Nephron (organoid): ENCODE measurements at regions not wholly inside any gene's neighbourhood (a gene's known extent, or its start where the extent isn't known, plus 50 kb on each side); places are given as distances from the start of the nearest gene placed in this dataset.

Source experiments
- H3K27ac Mint-ChIP-seq, 3 experiments: 2 replicates each; pipeline ENCODE4 v1.8.0; 2020; ENCODE audit warnings: mixed read lengths in 3 of 3, mild to moderate bottlenecking in 2 of 3, moderate library complexity in 1 of 3
- H3K27me3 Mint-ChIP-seq: 2 replicates; pipeline ENCODE4 v1.8.0; 2021; ENCODE audit warnings: low read depth, mild to moderate bottlenecking, moderate library complexity, mixed read lengths
- H3K36me3 Mint-ChIP-seq: 2 replicates; pipeline ENCODE4 v1.8.0; 2020; ENCODE audit warnings: low read depth, mixed read lengths
- H3K4me1 Mint-ChIP-seq: 2 replicates; pipeline ENCODE4 v1.8.0; 2020; ENCODE audit warnings: mixed read lengths
- H3K4me3 Mint-ChIP-seq, 3 experiments: 2 replicates each; pipeline ENCODE4 v1.8.0; 2020; ENCODE audit warnings: mild to moderate bottlenecking in 3 of 3, mixed read lengths in 3 of 3, moderate library complexity in 2 of 3
- H3K9me3 Mint-ChIP-seq: 2 replicates; pipeline ENCODE4 v1.8.0; 2020; ENCODE audit warnings: mixed read lengths
- CTCF ChIP-seq, 3 experiments: fragments of 200-600 bp; sonication (generic); IDR thresholded peaks; one replicate each; pipeline ENCODE4 v1.5.0; 2021; ENCODE audit warnings: antibody characterized with exemption in 3 of 3; ENCODE audit not compliant: unreplicated experiment in 3 of 3

GRCh38 chr6:164099269-164099865 lies 684.8 kb downstream of the QKI start:
- no peaks in the 10 kb centered on the region for H3K36me3 Mint-ChIP-seq
- H3K4me1 Mint-ChIP-seq = peaks cover 46% of the 10 kb centered on the region
- TF ChIP-seq CTCF (IDR thresholded peaks at IDR 0.05; ENCODE audit: unreplicated experiment in 3 of 3) = no peak
- no peaks in the 10 kb centered on the region for H3K9me3 Mint-ChIP-seq
- H3K27me3 Mint-ChIP-seq = no peaks in the 10 kb centered on the region
- H3K27ac Mint-ChIP-seq = peak overlapping the region in 1 of 3 experiments; percentile 25
- H3K4me3 Mint-ChIP-seq = no peak overlapping the region

DNA sequence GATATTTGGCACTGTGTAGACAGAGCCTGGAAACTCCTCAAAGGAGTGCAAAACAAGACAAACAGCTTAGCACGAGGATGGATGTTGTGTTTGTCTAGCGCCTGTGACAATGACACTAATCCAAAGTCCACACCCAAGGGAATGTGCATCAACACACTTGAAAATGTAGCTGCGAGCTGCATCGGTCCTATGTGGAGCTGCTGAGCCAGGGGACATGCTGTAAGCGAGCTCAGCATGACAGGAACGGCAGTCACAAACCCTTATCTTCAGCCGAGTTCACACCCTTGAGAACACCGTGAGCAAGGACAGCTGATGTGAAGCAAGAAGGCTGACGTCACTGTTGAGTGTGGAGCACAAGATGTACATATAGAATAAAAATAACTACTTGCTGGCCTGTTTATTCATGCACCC lies 684.3 kb downstream of the QKI start:
- H3K4me3 Mint-ChIP-seq = no peak overlapping the region
- no peak for TF ChIP-seq CTCF (IDR thresholded peaks at IDR 0.05; ENCODE audit: unreplicated experiment in 3 of 3)

DNA sequence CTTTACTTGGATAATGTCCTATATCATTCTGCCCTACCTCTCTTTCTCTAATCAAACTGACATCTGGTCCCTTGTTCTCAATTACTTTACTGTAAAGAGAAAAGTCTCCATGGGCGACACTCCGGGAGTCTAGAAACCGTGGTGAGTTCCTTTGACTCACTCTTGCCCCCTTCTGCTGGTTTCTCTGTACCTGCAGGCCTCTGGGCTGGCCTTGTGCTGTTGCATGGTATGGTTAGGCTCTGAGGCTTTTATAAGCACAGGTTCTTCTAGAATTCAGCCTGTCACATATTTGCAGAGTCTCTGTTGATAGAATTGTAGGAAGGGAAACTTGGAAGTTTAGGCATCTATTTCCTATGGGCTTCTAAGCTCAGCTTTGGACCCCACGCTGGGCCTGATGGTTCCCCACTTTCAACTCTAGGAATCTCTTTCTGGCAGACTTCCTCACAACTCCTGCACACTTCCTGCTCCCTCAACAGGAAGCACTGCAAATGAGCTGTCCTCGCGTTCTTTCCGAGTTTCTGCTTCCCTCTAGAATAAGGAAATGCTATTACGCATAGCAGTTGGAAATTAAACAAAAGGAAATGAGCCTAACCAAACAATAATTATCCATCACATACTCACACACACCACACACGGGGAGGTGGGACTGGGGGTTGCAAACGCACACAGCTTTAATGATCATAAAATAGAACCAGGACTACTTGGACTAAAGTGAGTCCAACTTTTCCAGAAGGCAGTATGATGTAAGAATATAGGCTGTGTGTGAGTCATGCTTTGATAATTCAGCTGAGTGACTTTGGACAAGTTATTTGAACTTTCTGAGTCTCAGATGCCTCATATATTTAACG lies 683.3 kb downstream of the QKI start:
- no peaks in the 10 kb centered on the region for H3K36me3 Mint-ChIP-seq
- no peaks in the 10 kb centered on the region for H3K9me3 Mint-ChIP-seq
- H3K4me1 Mint-ChIP-seq = peaks cover 44% of the 10 kb centered on the region
- no peak overlapping the region for H3K4me3 Mint-ChIP-seq
- TF ChIP-seq CTCF (IDR thresholded peaks at IDR 0.05; ENCODE audit: unreplicated experiment in 3 of 3) = peak in 1 of 3 experiments; percentile 20
- peak overlapping the region in 2 of 3 experiments; percentile 10 to 25 for H3K27ac Mint-ChIP-seq
- H3K27me3 Mint-ChIP-seq = no peaks in the 10 kb centered on the region

More for the DNA sequence above, 684.3 kb downstream of the QKI start:
- peaks cover 46% of the 10 kb centered on the region for H3K4me1 Mint-ChIP-seq
- H3K36me3 Mint-ChIP-seq = no peaks in the 10 kb centered on the region
- no peaks in the 10 kb centered on the region for H3K27me3 Mint-ChIP-seq
- H3K27ac Mint-ChIP-seq = peak overlapping the region in 1 of 3 experiments; percentile 25
- H3K9me3 Mint-ChIP-seq = no peaks in the 10 kb centered on the region

GRCh38 chr6:164097056-164097455 lies 682.5 kb downstream of the QKI start:
- Mint-ChIP-seq H3K27ac (peak overlapping the region in 1 of 3 experiments; percentile 25), H3K4me1 (peaks cover 37% of the 10 kb centered on the region), H3K36me3 (no peaks in the 10 kb centered on the region), H3K4me3 (no peak overlapping the region), H3K9me3 (no peaks in the 10 kb centered on the region), H3K27me3 (no peaks in the 10 kb centered on the region)
- no peak for TF ChIP-seq CTCF (IDR thresholded peaks at IDR 0.05; ENCODE audit: unreplicated experiment in 3 of 3)

- no peak overlapping the region for H3K27ac Mint-ChIP-seq
- no peak overlapping the region for H3K4me3 Mint-ChIP-seq
- no peaks in the 10 kb centered on the region for H3K36me3 Mint-ChIP-seq
- H3K27me3 Mint-ChIP-seq = no peaks in the 10 kb centered on the region
- H3K4me1 Mint-ChIP-seq = peaks cover 33% of the 10 kb centered on the region
- no peak for TF ChIP-seq CTCF (IDR thresholded peaks at IDR 0.05; ENCODE audit: unreplicated experiment in 3 of 3)
- no peaks in the 10 kb centered on the region for H3K9me3 Mint-ChIP-seq
Measured at GRCh38 chr6:164095056-164095455, 680.5 kb downstream of the QKI start.
